Uterus (tissue), 2 donors: ENCODE measurements at regions not wholly inside any gene's neighbourhood (a gene's known extent, or its start where the extent isn't known, plus 50 kb on each side); places are given as distances from the start of the nearest gene placed in this dataset.

Source experiments
- POLR2A ChIP-seq, 2 donors: fragments of 450-650 bp; IDR thresholded peaks; one replicate each; pipeline ENCODE4 v1.6.1; 2016; ENCODE audit warnings: antibody characterized with exemption in 2 of 2, mild to moderate bottlenecking in 1 of 2, moderate library complexity in 1 of 2
- TF ChIP-seq, protein P1 (sequence below), 4 experiments: fragments of 200-600 bp in 2 of 4; fragments of 450-650 bp in 2 of 4; sonication (generic) in 2 of 4; IDR thresholded peaks; one replicate each; pipeline ENCODE4 v1.5.1; 2016 to 2019; ENCODE audit warnings: antibody characterized with exemption in 4 of 4, mild to moderate bottlenecking in 2 of 4, moderate library complexity in 1 of 4

- TF ChIP-seq, protein P1, sequence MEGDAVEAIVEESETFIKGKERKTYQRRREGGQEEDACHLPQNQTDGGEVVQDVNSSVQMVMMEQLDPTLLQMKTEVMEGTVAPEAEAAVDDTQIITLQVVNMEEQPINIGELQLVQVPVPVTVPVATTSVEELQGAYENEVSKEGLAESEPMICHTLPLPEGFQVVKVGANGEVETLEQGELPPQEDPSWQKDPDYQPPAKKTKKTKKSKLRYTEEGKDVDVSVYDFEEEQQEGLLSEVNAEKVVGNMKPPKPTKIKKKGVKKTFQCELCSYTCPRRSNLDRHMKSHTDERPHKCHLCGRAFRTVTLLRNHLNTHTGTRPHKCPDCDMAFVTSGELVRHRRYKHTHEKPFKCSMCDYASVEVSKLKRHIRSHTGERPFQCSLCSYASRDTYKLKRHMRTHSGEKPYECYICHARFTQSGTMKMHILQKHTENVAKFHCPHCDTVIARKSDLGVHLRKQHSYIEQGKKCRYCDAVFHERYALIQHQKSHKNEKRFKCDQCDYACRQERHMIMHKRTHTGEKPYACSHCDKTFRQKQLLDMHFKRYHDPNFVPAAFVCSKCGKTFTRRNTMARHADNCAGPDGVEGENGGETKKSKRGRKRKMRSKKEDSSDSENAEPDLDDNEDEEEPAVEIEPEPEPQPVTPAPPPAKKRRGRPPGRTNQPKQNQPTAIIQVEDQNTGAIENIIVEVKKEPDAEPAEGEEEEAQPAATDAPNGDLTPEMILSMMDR (IDR thresholded peaks at IDR 0.05) = no peak
- TF ChIP-seq POLR2A (IDR thresholded peaks at IDR 0.05) = no peak
Measured at GRCh38 chr10:4676566-4676965, 149.4 kb upstream of the AKR1E2 start.
